H1 (cell line): ENCODE measurements at regions not wholly inside any gene's neighbourhood (a gene's known extent, or its start where the extent isn't known, plus 50 kb on each side); places are given as distances from the start of the nearest gene placed in this dataset.

Experiments
- CHD7 ChIP-seq: fragments of 300-600 bp; sonication (generic); IDR thresholded peaks from 2 replicates; pipeline ENCODE4 v1.7.1; 2012; ENCODE audit warnings: low read length, moderate library complexity, mild to moderate bottlenecking, inconsistent platforms; ENCODE audit not compliant: insufficient replicate concordance
- FOSL1 ChIP-seq: IDR thresholded peaks from 2 replicates; pipeline ENCODE4 v1.6.1; 2011; ENCODE audit warnings: mild to moderate bottlenecking, low read depth, low read length, moderate library complexity; ENCODE audit not compliant: insufficient read depth
- KDM1A ChIP-seq: fragments of 200-600, 300-600 bp; sonication (generic); IDR thresholded peaks from 2 replicates; pipeline ENCODE4 v1.7.1; 2016; ENCODE audit warnings: mild to moderate bottlenecking, low read length, borderline replicate concordance
- KDM4A ChIP-seq: IDR thresholded peaks from one replicate; pipeline ENCODE4 v1.7.1; 2012; ENCODE audit warnings: low read depth, mild to moderate bottlenecking, moderate library complexity, low read length, inconsistent platforms; ENCODE audit not compliant: severe bottlenecking
- MAFK ChIP-seq: IDR thresholded peaks from 2 replicates; pipeline ENCODE4 v1.6.1; 2012; ENCODE audit warnings: low read depth, mild to moderate bottlenecking, improper control_type of control experiment, low read length
- RFX5 ChIP-seq: IDR thresholded peaks from 2 replicates; pipeline ENCODE4 v1.6.1; 2011; ENCODE audit warnings: low read depth, low read length, improper control_type of control experiment, borderline replicate concordance
- TAF7 ChIP-seq: optimal IDR thresholded peaks from 2 replicates; pipeline ENCODE3; 2011; ENCODE audit warnings: low read depth, mild to moderate bottlenecking, inconsistent platforms, low read length, moderate library complexity, borderline replicate concordance

GRCh38 chr10:32217216-32217615 lies 129.7 kb downstream of the EPC1 start (continued):
- TF ChIP-seq MAFK (no peak), FOSL1 (no peak), KDM4A (no peak), TAF7 (no peak), CHD7 (no peak), KDM1A (no peak), RFX5 (no peak)
